Suprapubic skin (tissue), 4 donors: ENCODE measurements at regions not wholly inside any gene's neighbourhood (a gene's known extent, or its start where the extent isn't known, plus 50 kb on each side); places are given as distances from the start of the nearest gene placed in this dataset.
A peak's percentile ranks its signal among the peaks of the same experiment; 100 is the strongest.
"Not testable (repeated sequence)": the region's sequence is repeated elsewhere in the genome, so short reads cannot be mapped to it uniquely, and the experiment has no call there.

Source experiments
- DNase-seq, 2 donors: peaks; one replicate each; pipeline ENCODE4 v3.0.0-alpha.2; 2019; ENCODE audit warnings: low spot score in 2 of 2
- H3K27ac ChIP-seq: fragments of 200-600 bp; sonication (generic); one replicate; pipeline ENCODE4 v1.5.1; 2019
- H3K27me3 ChIP-seq: fragments of 200-600 bp; sonication (generic); one replicate; pipeline ENCODE4 v1.5.1; 2019
- H3K36me3 ChIP-seq: fragments of 200-600 bp; sonication (generic); one replicate; pipeline ENCODE4 v1.5.1; 2019
- H3K4me1 ChIP-seq: fragments of 200-600 bp; sonication (generic); one replicate; pipeline ENCODE4 v1.5.1; 2019
- H3K4me3 ChIP-seq: fragments of 200-600 bp; sonication (generic); one replicate; pipeline ENCODE4 v1.5.1; 2019; ENCODE audit warnings: mild to moderate bottlenecking
- H3K9me3 ChIP-seq: fragments of 200-600 bp; sonication (generic); one replicate; pipeline ENCODE4 v1.5.1; 2019
- CTCF ChIP-seq, 2 donors: fragments of 200-600 bp in 1 of 2; fragments of 450-650 bp in 1 of 2; sonication (generic) in 1 of 2; IDR thresholded peaks; one replicate each; pipeline ENCODE4 v1.5.1; 2016 to 2019; ENCODE audit warnings: antibody characterized with exemption in 2 of 2, mild to moderate bottlenecking in 1 of 2, moderate library complexity in 1 of 2
- EP300 ChIP-seq: sonication (generic); formaldehyde crosslinking; IDR thresholded peaks from one replicate; pipeline ENCODE4 v1.6.1; 2017; ENCODE audit warnings: antibody characterized with exemption
- POLR2A ChIP-seq, 2 donors: fragments of 450-650 bp; IDR thresholded peaks; one replicate each; pipeline ENCODE4 v1.6.1; 2017; ENCODE audit warnings: antibody characterized with exemption in 2 of 2, mild to moderate bottlenecking in 2 of 2, moderate library complexity in 2 of 2
- POLR2AphosphoS5 ChIP-seq, 3 donors: sonication (generic); formaldehyde crosslinking; IDR thresholded peaks; one replicate each; pipeline ENCODE4 v1.6.1; 2017; ENCODE audit warnings: antibody characterized with exemption in 3 of 3
- WGBS: methylation state at CpG from one replicate; pipeline ENCODE4 v1.1.5; 2018; 5-methylcytosine and 5-hydroxymethylcytosine counted together

GRCh38 chr10:122780391-122780790, 65.3 kb downstream of the CUZD1 start:
- TF ChIP-seq POLR2AphosphoS5 (IDR thresholded peaks at IDR 0.05) = no peak
- no peak for TF ChIP-seq CTCF (IDR thresholded peaks at IDR 0.05)
- no peak for TF ChIP-seq POLR2A (IDR thresholded peaks at IDR 0.05)
- no peak for TF ChIP-seq EP300
- WGBS = 50% methylated on average over 2 of the region's 2 CpGs

GRCh38 chr10:122779924-122780323, 65.7 kb downstream of the CUZD1 start:
- peaks cover 16% of the 10 kb centered on the region for H3K27me3 ChIP-seq
- WGBS = 66% methylated on average over 10 of the region's 13 CpGs
- no peaks in the 10 kb centered on the region for H3K36me3 ChIP-seq
- H3K27ac ChIP-seq = no peak overlapping the region
- no peak overlapping the region for H3K4me3 ChIP-seq
- DNase-seq = no peak
- no peak for TF ChIP-seq POLR2A (IDR thresholded peaks at IDR 0.05)
- no peak for TF ChIP-seq CTCF (IDR thresholded peaks at IDR 0.05)
- no peak for TF ChIP-seq POLR2AphosphoS5 (IDR thresholded peaks at IDR 0.05)
- no peak for TF ChIP-seq EP300
- no peaks in the 10 kb centered on the region for H3K4me1 ChIP-seq
- H3K9me3 ChIP-seq = no peaks in the 10 kb centered on the region

More at GRCh38 chr10:122780391-122780790, 65.3 kb downstream of the CUZD1 start:
- Histone ChIP-seq H3K36me3 (no peaks in the 10 kb centered on the region), H3K4me3 (no peak overlapping the region), H3K27ac (no peak overlapping the region), H3K9me3 (no peaks in the 10 kb centered on the region), H3K27me3 (peaks cover 19% of the 10 kb centered on the region), H3K4me1 (no peaks in the 10 kb centered on the region)
- no peak for DNase-seq

GRCh38 chr10:122777515-122778059, 68.1 kb downstream of the CUZD1 start:
- H3K27me3 ChIP-seq = peaks cover 22% of the 10 kb centered on the region
- H3K36me3 ChIP-seq = no peaks in the 10 kb centered on the region
- WGBS = 80% methylated on average over 4 of the region's 14 CpGs
- no peaks in the 10 kb centered on the region for H3K4me1 ChIP-seq
- peak in 1 of 2 donors; percentile 60 for DNase-seq
- no peak overlapping the region for H3K4me3 ChIP-seq
- TF ChIP-seq POLR2AphosphoS5 (IDR thresholded peaks at IDR 0.05) (no peak), CTCF (IDR thresholded peaks at IDR 0.05) (no peak), POLR2A (IDR thresholded peaks at IDR 0.05) (no peak)
- no peaks in the 10 kb centered on the region for H3K9me3 ChIP-seq
- no peak overlapping the region for H3K27ac ChIP-seq

- no peak for DNase-seq
- Histone ChIP-seq H3K27me3 (peaks cover 15% of the 10 kb centered on the region), H3K4me3 (no peak overlapping the region), H3K4me1 (no peaks in the 10 kb centered on the region), H3K9me3 (no peaks in the 10 kb centered on the region), H3K27ac (no peak overlapping the region), H3K36me3 (no peaks in the 10 kb centered on the region)
- WGBS = 36% methylated on average over 2 of the region's 2 CpGs
- TF ChIP-seq POLR2A (IDR thresholded peaks at IDR 0.05) = no peak
- TF ChIP-seq POLR2AphosphoS5 (IDR thresholded peaks at IDR 0.05) = no peak
Observed at GRCh38 chr10:122774231-122774630, 71.4 kb downstream of the CUZD1 start.

- not testable (repeated sequence) for H3K27ac ChIP-seq, H3K27me3 ChIP-seq, DNase-seq, H3K4me1 ChIP-seq, H3K9me3 ChIP-seq, H3K4me3 ChIP-seq, H3K36me3 ChIP-seq
- WGBS = 95% methylated on average over 12 of the region's 12 CpGs
Observed at GRCh38 chr10:122771404-122771803, 71.8 kb upstream of the C10orf120 start.

- no peak overlapping the region for H3K27ac ChIP-seq
- no peaks in the 10 kb centered on the region for H3K4me1 ChIP-seq
- no peaks in the 10 kb centered on the region for H3K36me3 ChIP-seq
- TF ChIP-seq EP300 (no peak), POLR2A (IDR thresholded peaks at IDR 0.05) (no peak), POLR2AphosphoS5 (IDR thresholded peaks at IDR 0.05) (no peak), CTCF (IDR thresholded peaks at IDR 0.05) (no peak)
- DNase-seq = no peak
- no peak overlapping the region for H3K4me3 ChIP-seq
- no peaks in the 10 kb centered on the region for H3K27me3 ChIP-seq
- WGBS = 52% methylated on average over 1 of the region's 1 CpG
- H3K9me3 ChIP-seq = peaks cover 3% of the 10 kb centered on the region
Observed at GRCh38 chr10:122768389-122768745, 68.7 kb upstream of the C10orf120 start.
